H9 (cell line): ENCODE measurements at regions not wholly inside any gene's neighbourhood (a gene's known extent, or its start where the extent isn't known, plus 50 kb on each side); places are given as distances from the start of the nearest gene placed in this dataset.

Source experiments
- DNase-seq: peaks from one replicate; pipeline ENCODE4 v3.0.0-alpha.2; 2017
- H2AFZ ChIP-seq: one replicate; pipeline ENCODE4 v1.6.1; 2013; ENCODE audit warnings: mild to moderate bottlenecking, low read length, control low read depth, moderate library complexity
- H2AK5ac ChIP-seq: 2 replicates; pipeline ENCODE4 v1.6.1; 2013; ENCODE audit warnings: low read length, control low read depth, mixed read lengths; ENCODE audit not compliant: insufficient read length
- H2BK120ac ChIP-seq: one replicate; pipeline ENCODE4 v1.6.1; 2013; ENCODE audit warnings: low read depth, mild to moderate bottlenecking, low read length, control low read depth, inconsistent platforms; ENCODE audit not compliant: poor library complexity, severe bottlenecking
- H2BK12ac ChIP-seq: 2 replicates; pipeline ENCODE4 v1.6.1; 2013; ENCODE audit warnings: low read length, control low read depth, mixed read lengths, low read depth; ENCODE audit not compliant: insufficient read length
- H2BK15ac ChIP-seq: 2 replicates; pipeline ENCODE4 v1.6.1; 2013; ENCODE audit warnings: low read depth, low read length, control low read depth
- H2BK20ac ChIP-seq: one replicate; pipeline ENCODE4 v1.6.1; 2013; ENCODE audit warnings: low read depth, mild to moderate bottlenecking, low read length, control low read depth, inconsistent platforms; ENCODE audit not compliant: poor library complexity, severe bottlenecking
- H2BK5ac ChIP-seq: 2 replicates; pipeline ENCODE4 v1.6.1; 2013; ENCODE audit warnings: low read length, control low read depth, mixed read lengths; ENCODE audit not compliant: insufficient read length
- H3K14ac ChIP-seq: 2 replicates; pipeline ENCODE4 v1.6.1; 2013; ENCODE audit warnings: low read length, control low read depth; ENCODE audit not compliant: insufficient read depth
- H3K18ac ChIP-seq: 2 replicates; pipeline ENCODE4 v1.6.1; 2013; ENCODE audit warnings: low read depth, mild to moderate bottlenecking, mixed read lengths, low read length, control low read depth; ENCODE audit not compliant: insufficient read length
- H3K23ac ChIP-seq: 2 replicates; pipeline ENCODE4 v1.6.1; 2013; ENCODE audit warnings: low read length, control low read depth, mixed read lengths, low read depth; ENCODE audit not compliant: insufficient read length
- H3K23me2 ChIP-seq: 2 replicates; pipeline ENCODE4 v1.6.1; 2013; ENCODE audit warnings: low read depth, mild to moderate bottlenecking, mixed read lengths, low read length, control low read depth; ENCODE audit not compliant: insufficient read length, poor library complexity, severe bottlenecking
- H3K27ac ChIP-seq: 2 replicates; pipeline ENCODE4 v1.5.1; 2013; ENCODE audit warnings: low read length, control low read depth, mixed read lengths, low read depth; ENCODE audit not compliant: insufficient read length
- H3K27me3 ChIP-seq: 2 replicates; pipeline ENCODE4 v1.6.1; 2013; ENCODE audit warnings: low read length, control low read depth, inconsistent platforms; ENCODE audit not compliant: insufficient read depth
- H3K4ac ChIP-seq: 2 replicates; pipeline ENCODE4 v1.6.1; 2013; ENCODE audit warnings: low read depth, mild to moderate bottlenecking, control low read depth, inconsistent platforms, low read length, moderate library complexity
- H3K4me1 ChIP-seq: 2 replicates; pipeline ENCODE4 v1.6.1; 2013; ENCODE audit warnings: low read length, control low read depth, inconsistent platforms; ENCODE audit not compliant: insufficient read depth
- H3K4me2 ChIP-seq: 2 replicates; pipeline ENCODE4 v1.6.1; 2013; ENCODE audit warnings: low read length, control low read depth, mixed read lengths; ENCODE audit not compliant: insufficient read length, insufficient read depth
- H3K56ac ChIP-seq: 2 replicates; pipeline ENCODE4 v1.6.1; 2013; ENCODE audit warnings: low read depth, mild to moderate bottlenecking, mixed read lengths, low read length, control low read depth; ENCODE audit not compliant: insufficient read length
- H3K79me1 ChIP-seq: 2 replicates; pipeline ENCODE4 v1.6.1; 2013; ENCODE audit warnings: low read depth, mild to moderate bottlenecking, moderate library complexity, low read length, control low read depth, inconsistent platforms; ENCODE audit not compliant: insufficient read depth, poor library complexity, severe bottlenecking
- H3K79me2 ChIP-seq: 2 replicates; pipeline ENCODE4 v1.6.1; 2013; ENCODE audit warnings: low read length, control low read depth, inconsistent platforms; ENCODE audit not compliant: insufficient read depth
- H3K9ac ChIP-seq: 2 replicates; pipeline ENCODE4 v1.6.1; 2013; ENCODE audit warnings: low read length, control low read depth, mixed read lengths; ENCODE audit not compliant: insufficient read length; ENCODE audit errors: extremely low read depth
- H3K9me3 ChIP-seq: one replicate; pipeline ENCODE4 v1.6.1; 2013; ENCODE audit warnings: low read depth, low read length, inconsistent platforms; ENCODE audit not compliant: control insufficient read depth
- H3T11ph ChIP-seq: one replicate; pipeline ENCODE4 v1.6.1; 2013; ENCODE audit warnings: mild to moderate bottlenecking, low read length, control low read depth, inconsistent platforms
- H4K20me1 ChIP-seq: one replicate; pipeline ENCODE4 v1.6.1; 2013; ENCODE audit not compliant: control insufficient read depth, insufficient read length, insufficient read depth
- H4K5ac ChIP-seq: 2 replicates; pipeline ENCODE4 v1.6.1; 2013; ENCODE audit warnings: low read depth, mild to moderate bottlenecking, mixed read lengths, low read length, control low read depth; ENCODE audit not compliant: insufficient read length
- H4K8ac ChIP-seq: replicated peaks from 2 replicates; pipeline ENCODE4 v1.6.1; 2013; ENCODE audit warnings: low read length, control low read depth, mixed read lengths, low read depth; ENCODE audit not compliant: insufficient read length
- H4K91ac ChIP-seq: 2 replicates; pipeline ENCODE4 v1.6.1; 2013; ENCODE audit warnings: low read depth, mild to moderate bottlenecking, moderate library complexity, mixed read lengths, low read length, control low read depth; ENCODE audit not compliant: insufficient read length
- H3K27ac Mint-ChIP-seq, 3 experiments: 2 replicates in 2 of 3; 3 replicates in 1 of 3; pipeline ENCODE4 v1.8.0; 2020 to 2021; ENCODE audit warnings: mixed read lengths in 3 of 3, mild to moderate bottlenecking in 1 of 3, moderate library complexity in 1 of 3
- H3K27me3 Mint-ChIP-seq: 2 replicates; pipeline ENCODE4 v1.8.0; 2021; ENCODE audit warnings: low read depth, mild to moderate bottlenecking, moderate library complexity, mixed read lengths
- H3K36me3 Mint-ChIP-seq, 3 experiments: 2 replicates in 2 of 3; 3 replicates in 1 of 3; pipeline ENCODE4 v1.8.0; 2020 to 2021; ENCODE audit warnings: low read depth in 3 of 3, mixed read lengths in 3 of 3; ENCODE audit not compliant: insufficient read depth in 1 of 3
- H3K4me1 Mint-ChIP-seq, 2 experiments: 2 replicates each; pipeline ENCODE4 v1.8.0; 2020; ENCODE audit warnings: mixed read lengths in 2 of 2
- H3K4me3 Mint-ChIP-seq, 2 experiments: 2 replicates in 1 of 2; 3 replicates in 1 of 2; pipeline ENCODE4 v1.8.0; 2020 to 2021; ENCODE audit warnings: mild to moderate bottlenecking in 2 of 2, mixed read lengths in 2 of 2, moderate library complexity in 1 of 2
- H3K9me3 Mint-ChIP-seq, 2 experiments: 2 replicates in 1 of 2; 3 replicates in 1 of 2; pipeline ENCODE4 v1.8.0; 2020; ENCODE audit warnings: mild to moderate bottlenecking in 2 of 2, mixed read lengths in 2 of 2, moderate library complexity in 1 of 2
- CTCF ChIP-seq: fragments of 200-600 bp; sonication (generic); conservative IDR thresholded peaks from 3 replicates; pipeline ENCODE4 v1.8.0; 2021; ENCODE audit warnings: antibody characterized with exemption, mild to moderate bottlenecking

DNA sequence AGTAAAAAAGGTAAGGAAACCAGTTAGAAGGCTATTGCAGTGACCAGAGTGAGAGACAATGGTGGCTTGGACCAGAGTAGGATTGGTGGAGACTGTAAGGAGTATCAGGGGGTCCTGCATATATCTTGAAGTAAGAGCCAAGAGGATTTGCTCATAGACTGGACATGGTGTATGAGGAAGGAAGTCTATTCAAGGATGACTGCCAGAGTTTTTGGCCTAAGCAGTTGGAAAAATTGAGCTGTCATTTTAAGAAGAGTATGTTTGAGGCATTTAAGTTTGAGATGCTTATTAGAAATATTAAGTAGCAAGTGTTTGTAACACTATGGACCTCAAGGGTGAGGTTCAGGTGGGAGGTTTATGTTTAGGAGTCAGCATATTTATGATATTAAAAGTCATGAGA lies 596.6 kb downstream of the METTL15 start:
- Histone ChIP-seq H2BK5ac (no peak overlapping the region), H2AK5ac (no peak overlapping the region), H2BK120ac (no peak overlapping the region), H3K4me2 (no peak overlapping the region), H4K8ac (no peak overlapping the region), H2BK12ac (no peak overlapping the region), H3K9ac (no peak overlapping the region), H2AFZ (no peak overlapping the region), H4K20me1 (no peaks in the 10 kb centered on the region), H4K5ac (no peak overlapping the region), H3K23me2 (no peaks in the 10 kb centered on the region), H3K27ac (no peak overlapping the region), H4K91ac (no peak overlapping the region), H3K79me1 (no peaks in the 10 kb centered on the region), H3K9me3 (no peaks in the 10 kb centered on the region), H3K4me1 (no peaks in the 10 kb centered on the region), H3K14ac (no peak overlapping the region), H2BK15ac (no peak overlapping the region), H3K27me3 (no peaks in the 10 kb centered on the region), H3K4ac (no peak overlapping the region), H2BK20ac (no peak overlapping the region), H3K79me2 (no peaks in the 10 kb centered on the region), H3K56ac (no peak overlapping the region), H3K18ac (no peak overlapping the region), H3T11ph (no peak overlapping the region), H3K23ac (no peak overlapping the region)
- TF ChIP-seq CTCF, result no peak
- DNase-seq, result no peak
- Mint-ChIP-seq H3K4me1 (no peaks in the 10 kb centered on the region), H3K4me3 (no peak overlapping the region), H3K36me3 (no peaks in the 10 kb centered on the region), H3K27me3 (no peaks in the 10 kb centered on the region), H3K27ac (no peak overlapping the region), H3K9me3 (no peaks in the 10 kb centered on the region)
